GM12864 (cell line): ENCODE measurements at regions not wholly inside any gene's neighbourhood (a gene's known extent, or its start where the extent isn't known, plus 50 kb on each side); places are given as distances from the start of the nearest gene placed in this dataset.
"Not testable (repeated sequence)": the region's sequence is repeated elsewhere in the genome, so short reads cannot be mapped to it uniquely, and the experiment has no call there.

Experiments used
- DNase-seq: peaks from one replicate; pipeline ENCODE4 v3.0.0-alpha.2; 2011; ENCODE audit warnings: low read depth
- H3K4me3 ChIP-seq: 2 replicates; pipeline ENCODE4 v1.5.1; 2011; ENCODE audit warnings: mild to moderate bottlenecking, low read depth, low read length, control low read depth
- TF ChIP-seq, protein P1 (sequence below): IDR thresholded peaks from 2 replicates; pipeline ENCODE4 v1.5.1; 2011; ENCODE audit warnings: low read depth, mild to moderate bottlenecking, moderate library complexity, low read length, control low read depth, inconsistent platforms; ENCODE audit errors: missing control alignments

DNA sequence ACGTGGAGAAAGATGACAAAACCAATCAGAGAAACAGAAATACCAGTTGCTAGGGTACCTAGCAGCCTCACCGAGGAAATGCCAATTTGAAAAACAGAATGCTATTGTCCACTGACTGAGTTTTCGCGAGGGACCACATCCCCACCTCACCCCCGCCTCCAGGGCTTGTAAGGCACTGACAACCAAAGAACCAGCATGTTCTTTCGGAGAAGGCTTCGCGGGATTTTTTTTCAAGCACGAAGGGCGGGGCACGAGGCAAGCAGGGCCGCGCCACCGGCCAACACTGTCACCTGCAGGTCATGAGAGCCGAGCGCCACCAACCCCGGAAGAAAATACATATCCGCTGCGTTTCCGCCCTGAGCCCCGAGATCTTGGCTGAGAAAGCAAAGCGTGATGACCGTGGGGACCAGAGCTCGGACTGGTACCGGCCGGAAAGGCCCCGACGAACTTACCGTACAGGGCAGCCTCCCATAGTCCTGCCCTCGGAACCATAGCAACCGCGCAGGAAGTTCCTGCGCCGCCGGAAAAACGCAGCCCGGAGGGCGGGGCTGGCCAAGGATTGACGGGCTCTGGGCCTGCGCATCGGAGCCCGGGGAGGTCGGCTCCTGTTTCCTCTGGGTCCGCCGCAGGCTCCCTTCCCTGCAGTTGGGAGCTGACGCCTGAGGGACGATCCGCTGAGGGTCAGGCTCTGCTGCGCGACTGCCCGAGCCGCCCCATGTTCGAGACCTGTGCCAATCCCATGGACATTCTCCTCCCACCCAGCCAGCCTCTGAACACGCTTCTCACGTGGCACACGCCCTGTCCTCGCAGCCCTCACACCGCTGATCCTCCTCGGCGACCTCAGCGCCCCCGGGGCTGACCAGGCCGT is 59.2 kb upstream of the PAGE5 start:
- peak; percentile 67 for DNase-seq
- peak overlapping the region; percentile 71 for H3K4me3 ChIP-seq
- TF ChIP-seq, protein P1, sequence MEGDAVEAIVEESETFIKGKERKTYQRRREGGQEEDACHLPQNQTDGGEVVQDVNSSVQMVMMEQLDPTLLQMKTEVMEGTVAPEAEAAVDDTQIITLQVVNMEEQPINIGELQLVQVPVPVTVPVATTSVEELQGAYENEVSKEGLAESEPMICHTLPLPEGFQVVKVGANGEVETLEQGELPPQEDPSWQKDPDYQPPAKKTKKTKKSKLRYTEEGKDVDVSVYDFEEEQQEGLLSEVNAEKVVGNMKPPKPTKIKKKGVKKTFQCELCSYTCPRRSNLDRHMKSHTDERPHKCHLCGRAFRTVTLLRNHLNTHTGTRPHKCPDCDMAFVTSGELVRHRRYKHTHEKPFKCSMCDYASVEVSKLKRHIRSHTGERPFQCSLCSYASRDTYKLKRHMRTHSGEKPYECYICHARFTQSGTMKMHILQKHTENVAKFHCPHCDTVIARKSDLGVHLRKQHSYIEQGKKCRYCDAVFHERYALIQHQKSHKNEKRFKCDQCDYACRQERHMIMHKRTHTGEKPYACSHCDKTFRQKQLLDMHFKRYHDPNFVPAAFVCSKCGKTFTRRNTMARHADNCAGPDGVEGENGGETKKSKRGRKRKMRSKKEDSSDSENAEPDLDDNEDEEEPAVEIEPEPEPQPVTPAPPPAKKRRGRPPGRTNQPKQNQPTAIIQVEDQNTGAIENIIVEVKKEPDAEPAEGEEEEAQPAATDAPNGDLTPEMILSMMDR: peak; percentile 63

DNA sequence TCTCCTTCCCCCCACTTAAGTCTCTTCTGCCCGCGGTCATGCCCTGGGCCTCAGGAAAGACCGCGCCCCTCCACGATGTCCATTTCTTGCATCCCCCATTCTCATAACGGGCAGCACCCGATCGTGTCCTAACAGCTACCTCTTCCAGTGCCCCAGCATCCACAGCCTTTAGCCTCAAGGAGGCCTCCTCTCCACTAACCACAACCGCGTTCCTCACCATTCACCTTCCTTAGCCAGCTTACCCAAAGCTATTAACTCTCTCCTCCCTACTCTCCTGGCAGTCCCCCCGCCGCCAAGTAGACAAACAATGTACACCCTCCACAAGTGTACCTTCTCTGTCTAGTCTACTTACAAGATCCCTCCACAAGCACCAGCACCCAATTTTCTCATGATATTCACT is 58.6 kb upstream of the PAGE5 start:
- TF ChIP-seq, protein P1: no peak
- H3K4me3 ChIP-seq: peak overlapping the region; percentile 71
- no peak for DNase-seq

DNA sequence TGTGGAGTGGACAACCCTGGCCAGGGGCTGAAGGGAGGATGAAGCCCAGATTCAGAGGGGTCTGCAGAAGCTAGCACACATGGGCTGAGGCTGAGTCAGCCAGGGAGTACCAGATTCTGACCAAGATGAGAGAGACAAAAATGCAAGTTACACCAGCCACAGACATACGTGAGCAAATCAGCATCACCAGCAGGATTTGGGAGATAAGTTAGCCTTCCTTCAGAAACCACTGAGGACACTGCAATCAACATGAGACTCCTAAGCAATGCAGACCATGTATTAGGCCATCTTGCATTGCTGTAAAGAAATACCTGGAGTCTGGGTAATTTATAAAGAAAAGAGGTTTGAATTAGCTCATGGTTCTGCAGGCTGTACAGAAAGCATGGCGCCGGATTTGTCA is 57.0 kb upstream of the PAGE5 start:
- no peak for DNase-seq
- H3K4me3 ChIP-seq: no peak overlapping the region
- TF ChIP-seq, protein P1: no peak

DNA sequence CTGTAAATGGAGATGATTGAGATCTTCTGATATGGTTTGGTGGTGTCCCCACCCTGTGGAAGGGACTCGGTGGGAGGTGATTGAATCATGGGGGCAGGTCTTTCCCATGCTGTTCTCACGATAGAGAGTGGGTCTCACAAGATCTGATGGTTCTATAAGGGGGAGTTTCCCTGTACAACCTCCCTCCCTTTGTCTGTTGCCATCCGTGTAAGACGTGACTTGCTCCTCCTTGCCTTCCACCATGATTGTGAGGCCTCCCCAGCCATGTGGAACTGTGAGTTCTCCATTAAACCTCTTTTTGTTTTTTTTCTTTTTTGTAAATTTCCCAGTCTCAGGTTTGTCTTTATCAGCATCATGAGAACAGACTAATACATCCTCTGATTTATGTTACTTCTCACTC is 55.1 kb upstream of the PAGE5 start:
- H3K4me3 ChIP-seq, DNase-seq: not testable (repeated sequence)

DNA sequence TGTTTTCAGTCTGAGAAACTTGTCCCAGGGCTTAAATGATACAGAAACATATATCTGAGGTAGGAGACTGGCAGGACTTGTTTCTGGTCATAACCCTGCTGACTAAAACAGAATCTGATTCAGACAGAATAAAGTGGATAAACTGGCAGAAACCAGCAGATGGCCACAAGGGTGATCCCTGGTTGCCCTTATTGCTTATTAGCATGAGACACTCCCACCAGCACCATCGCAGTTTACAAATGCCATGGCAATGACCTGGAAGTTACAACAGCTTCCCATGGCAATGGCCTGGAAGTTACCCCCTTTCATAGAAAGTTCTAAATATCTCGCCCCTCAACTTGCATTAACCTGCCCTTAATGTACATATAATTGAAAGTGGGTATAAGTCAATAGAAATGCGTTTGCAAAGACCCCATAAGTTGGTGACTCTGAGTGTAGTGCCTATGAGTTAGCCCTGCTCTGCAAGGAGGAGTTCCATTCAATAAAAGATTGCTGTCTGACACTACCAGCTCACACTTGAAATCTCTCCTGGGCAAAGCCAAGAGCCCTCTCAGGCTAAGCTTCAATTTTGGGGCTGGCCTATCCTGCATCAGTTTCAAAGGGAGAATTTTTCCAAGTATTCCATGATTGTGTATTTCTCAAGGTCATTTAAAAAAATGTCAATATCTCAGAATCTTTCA is 52.9 kb upstream of the PAGE5 start:
- no peak for DNase-seq
- TF ChIP-seq, protein P1: no peak
- no peak overlapping the region for H3K4me3 ChIP-seq

DNA sequence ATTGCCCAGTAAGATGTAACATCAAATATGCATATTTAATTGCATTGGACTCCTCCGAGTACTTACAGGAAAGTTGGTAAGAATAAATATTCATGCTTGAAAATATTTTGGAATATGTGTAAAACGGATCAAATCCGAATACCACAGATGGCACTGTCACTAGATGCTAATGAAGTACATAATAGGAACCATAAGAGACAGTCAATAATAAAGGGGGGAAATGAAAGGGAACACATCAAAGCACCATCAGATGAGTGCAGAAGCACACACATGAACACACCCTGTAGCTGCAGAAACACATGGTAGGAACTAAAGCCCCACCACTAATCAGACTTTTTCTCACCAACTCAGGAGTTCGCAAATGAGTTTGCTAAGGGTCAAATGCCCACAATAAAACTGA is 52.2 kb upstream of the PAGE5 start:
- no peak overlapping the region for H3K4me3 ChIP-seq
- TF ChIP-seq, protein P1: no peak
- DNase-seq: no peak

DNA sequence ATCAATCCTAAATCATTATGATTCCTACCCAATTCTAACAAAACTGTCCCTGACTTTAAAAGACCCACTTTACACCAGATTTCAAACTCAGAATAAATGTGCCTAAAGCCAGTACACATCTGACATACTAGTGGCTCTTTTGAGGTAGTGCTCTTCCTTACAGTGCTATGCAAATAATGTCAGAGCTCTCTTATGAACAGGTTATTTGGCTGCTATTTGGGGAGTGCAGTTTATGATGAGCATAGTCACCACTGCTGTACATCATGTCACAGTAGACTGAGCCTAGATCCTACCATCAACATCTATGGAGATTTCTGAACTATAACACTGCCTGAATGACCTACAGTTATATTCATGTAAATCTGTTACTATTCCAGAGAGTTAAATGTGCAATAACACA is 50.4 kb upstream of the PAGE5 start:
- H3K4me3 ChIP-seq: no peak overlapping the region
- TF ChIP-seq, protein P1: no peak
- no peak for DNase-seq
